Right lobe of liver (tissue), 6 donors: ENCODE measurements at regions not wholly inside any gene's neighbourhood (a gene's known extent, or its start where the extent isn't known, plus 50 kb on each side); places are given as distances from the start of the nearest gene placed in this dataset.

Experiments
- ATAC-seq, 4 donors: fragments of 200-7000 bp; cut with Tn5 transposase; one replicate each; pipeline ENCODE4 v1.9.1; 2020; ENCODE audit warnings: mild to moderate bottlenecking in 4 of 4, moderate library complexity in 4 of 4
- DNase-seq, 3 donors: peaks; one replicate each; pipeline ENCODE4 v3.0.0-alpha.2; 2020
- H3K27ac ChIP-seq, 3 donors: fragments of 200-600 bp; one replicate each; pipeline ENCODE4 v1.8.0; 2022
- H3K27me3 ChIP-seq, 2 donors: fragments of 200-600 bp; one replicate each; pipeline ENCODE4 v1.8.0; 2022
- H3K36me3 ChIP-seq, 4 donors: fragments of 200-600 bp; sonication (generic) in 1 of 4; one replicate each; pipeline versions ENCODE4 v1.5.1 to v1.8.0; 2017 to 2022; ENCODE audit warnings: control low read depth in 1 of 4
- H3K4me1 ChIP-seq, 4 donors: fragments of 200-600 bp; sonication (generic) in 1 of 4; one replicate each; pipeline versions ENCODE4 v1.5.1 to v1.8.0; 2017 to 2022; ENCODE audit warnings: control low read depth in 1 of 4
- H3K4me3 ChIP-seq, 3 donors: fragments of 200-600 bp; one replicate each; pipeline ENCODE4 v1.8.0; 2022
- H3K9me3 ChIP-seq, 4 donors: fragments of 200-600 bp; sonication (generic) in 1 of 4; one replicate each; pipeline versions ENCODE4 v1.5.1 to v1.8.0; 2017 to 2022; ENCODE audit warnings: control low read depth in 1 of 4
- POLR2A ChIP-seq: fragments of 450-650 bp; IDR thresholded peaks from one replicate; pipeline ENCODE4 v1.6.1; 2017; ENCODE audit warnings: antibody characterized with exemption, mild to moderate bottlenecking
- WGBS: methylation state at CpG from one replicate; pipeline ENCODE4 v1.1.6; 2018; ENCODE audit warnings: low coverage, low lambda C conversion rate; ENCODE audit not compliant: insufficient coverage; ENCODE audit errors: missing lambda C conversion rate; 5-methylcytosine and 5-hydroxymethylcytosine counted together
- intact Hi-C, 2 donors: fragments of 100-400 bp; cut with DNase I; formaldehyde crosslinking; loops; one replicate each; pipeline versions ENCODE4 v1.11.2 to v1.14.1; 2022
- TF ChIP-seq, protein P1 (sequence below), 4 donors: fragments of 200-600 bp in 3 of 4; fragments of 450-650 bp in 1 of 4; IDR thresholded peaks; one replicate each; pipeline versions ENCODE4 v1.5.1 to v1.8.0; 2016 to 2022; ENCODE audit warnings: antibody characterized with exemption in 4 of 4, mild to moderate bottlenecking in 2 of 4
- donor health status: DM: no; HTN: yes; CAD: no.
- donor health status: DM: no; HTN: no; CAD: no.
- donor health status: DM: no; HTN: no; CAD: no.
- donor health status: DM: no; HTN: yes; CAD: no.
- donor health status: DM: no; HTN: yes; CAD: no.

DNA sequence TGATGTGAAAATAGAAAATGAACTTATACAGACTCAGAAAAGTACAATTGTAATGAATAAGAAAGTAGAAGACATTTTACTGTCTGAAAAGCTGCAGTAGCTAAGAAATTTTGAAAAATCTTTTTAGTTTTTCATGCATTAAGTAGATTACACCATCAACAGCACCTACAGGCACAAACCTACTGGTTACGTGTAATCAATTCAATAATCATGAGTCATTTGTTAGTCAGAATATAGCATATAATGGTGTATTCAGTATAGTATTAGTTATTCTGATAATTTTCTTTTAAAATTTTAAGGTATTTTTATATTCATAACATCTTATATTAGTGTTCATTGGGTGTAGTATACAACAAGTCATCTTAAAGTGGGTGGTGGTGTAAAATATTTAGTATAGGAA is 550.5 kb upstream of the GBE1 start:
- H3K27ac ChIP-seq: no peak overlapping the region
- no peaks in the 10 kb centered on the region for H3K9me3 ChIP-seq
- TF ChIP-seq, protein P1, sequence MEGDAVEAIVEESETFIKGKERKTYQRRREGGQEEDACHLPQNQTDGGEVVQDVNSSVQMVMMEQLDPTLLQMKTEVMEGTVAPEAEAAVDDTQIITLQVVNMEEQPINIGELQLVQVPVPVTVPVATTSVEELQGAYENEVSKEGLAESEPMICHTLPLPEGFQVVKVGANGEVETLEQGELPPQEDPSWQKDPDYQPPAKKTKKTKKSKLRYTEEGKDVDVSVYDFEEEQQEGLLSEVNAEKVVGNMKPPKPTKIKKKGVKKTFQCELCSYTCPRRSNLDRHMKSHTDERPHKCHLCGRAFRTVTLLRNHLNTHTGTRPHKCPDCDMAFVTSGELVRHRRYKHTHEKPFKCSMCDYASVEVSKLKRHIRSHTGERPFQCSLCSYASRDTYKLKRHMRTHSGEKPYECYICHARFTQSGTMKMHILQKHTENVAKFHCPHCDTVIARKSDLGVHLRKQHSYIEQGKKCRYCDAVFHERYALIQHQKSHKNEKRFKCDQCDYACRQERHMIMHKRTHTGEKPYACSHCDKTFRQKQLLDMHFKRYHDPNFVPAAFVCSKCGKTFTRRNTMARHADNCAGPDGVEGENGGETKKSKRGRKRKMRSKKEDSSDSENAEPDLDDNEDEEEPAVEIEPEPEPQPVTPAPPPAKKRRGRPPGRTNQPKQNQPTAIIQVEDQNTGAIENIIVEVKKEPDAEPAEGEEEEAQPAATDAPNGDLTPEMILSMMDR (IDR thresholded peaks at IDR 0.05): no peak
- no peak for TF ChIP-seq POLR2A
- no peaks in the 10 kb centered on the region for H3K27me3 ChIP-seq
- H3K4me3 ChIP-seq: no peak overlapping the region
- H3K36me3 ChIP-seq: no peaks in the 10 kb centered on the region
- DNase-seq (no peak), ATAC-seq (no peak)
- WGBS: 65% methylated on average over 1 of the region's 1 CpG
- intact Hi-C loops: no loop called here
- H3K4me1 ChIP-seq: no peaks in the 10 kb centered on the region

DNA sequence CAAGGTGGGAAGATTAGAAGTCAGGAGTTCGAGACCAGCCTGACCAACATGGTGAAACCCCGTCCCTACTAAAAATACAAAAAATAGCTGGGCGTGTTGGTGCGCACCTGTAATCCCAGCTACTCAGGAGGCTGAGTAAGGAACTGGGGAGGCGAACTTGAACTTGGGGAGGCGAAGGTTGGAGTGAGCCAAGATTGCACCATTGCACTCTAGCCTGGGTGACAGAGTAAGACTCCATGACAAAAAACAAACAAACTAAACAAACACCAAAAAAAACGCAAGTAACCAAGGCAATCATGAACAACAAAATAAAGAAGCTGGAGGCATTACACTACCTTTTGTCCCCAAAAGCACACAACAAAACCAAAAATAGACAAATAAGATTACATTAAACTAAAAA is 547.3 kb upstream of the GBE1 start:
- Histone ChIP-seq H3K4me3 (no peak overlapping the region), H3K27ac (no peak overlapping the region), H3K4me1 (no peaks in the 10 kb centered on the region), H3K9me3 (no peaks in the 10 kb centered on the region), H3K27me3 (no peaks in the 10 kb centered on the region), H3K36me3 (no peaks in the 10 kb centered on the region)
- ATAC-seq: no peak
- 52% methylated on average over 5 of the region's 7 CpGs for WGBS
- DNase-seq: no peak
- intact Hi-C loops: no loop called here
- TF ChIP-seq, protein P1 (IDR thresholded peaks at IDR 0.05): no peak
- no peak for TF ChIP-seq POLR2A

DNA sequence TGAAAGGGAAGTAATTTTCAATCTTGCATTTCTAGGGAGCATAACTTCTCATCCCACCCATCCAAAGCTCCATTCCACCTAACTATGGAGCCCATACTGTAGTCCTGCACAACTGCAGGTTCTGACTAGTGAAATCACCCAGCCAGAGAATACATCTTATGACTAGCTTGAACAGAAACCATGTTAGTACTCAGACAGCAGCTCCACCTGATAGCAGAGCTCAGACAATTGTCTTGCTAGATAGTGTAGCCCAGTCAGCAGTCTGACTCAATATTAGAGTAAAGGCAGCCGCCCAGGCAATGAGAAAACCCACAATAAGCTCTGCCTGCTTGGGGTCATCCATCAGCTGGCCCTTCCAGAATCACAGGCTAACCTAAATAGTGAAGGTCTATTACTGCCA is 544.7 kb upstream of the GBE1 start:
- H3K27ac ChIP-seq: no peak overlapping the region
- 44% methylated on average over 1 of the region's 1 CpG for WGBS
- H3K4me1 ChIP-seq: no peaks in the 10 kb centered on the region
- H3K27me3 ChIP-seq: no peaks in the 10 kb centered on the region
- no peaks in the 10 kb centered on the region for H3K9me3 ChIP-seq
- ATAC-seq (no peak), DNase-seq (no peak)
- no peaks in the 10 kb centered on the region for H3K36me3 ChIP-seq
- no peak overlapping the region for H3K4me3 ChIP-seq
- intact Hi-C loops: no loop called here
- TF ChIP-seq POLR2A: no peak

DNA sequence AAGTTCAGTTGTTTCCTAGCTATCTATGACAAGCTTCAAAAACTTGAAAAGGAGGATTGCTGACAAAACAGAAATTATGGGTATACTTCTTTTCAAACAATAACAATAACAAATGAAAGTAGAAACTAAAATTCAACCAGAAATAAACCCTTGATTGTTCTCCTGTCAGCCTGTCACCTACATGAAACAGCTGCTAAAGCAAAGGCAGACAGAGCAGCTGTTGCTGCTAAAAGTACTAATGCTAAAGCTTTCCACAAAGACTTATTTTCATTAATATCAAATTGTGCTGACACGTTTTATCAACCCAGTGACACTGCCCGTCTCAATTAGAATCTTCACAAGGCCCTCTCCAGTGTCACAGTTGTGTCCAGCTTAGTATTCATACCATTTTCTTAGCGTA is 533.2 kb upstream of the GBE1 start:
- 71% methylated on average over 3 of the region's 3 CpGs for WGBS
- ATAC-seq: no peak
- Histone ChIP-seq H3K4me1 (no peaks in the 10 kb centered on the region), H3K4me3 (no peak overlapping the region), H3K9me3 (no peaks in the 10 kb centered on the region), H3K27ac (no peak overlapping the region), H3K27me3 (no peaks in the 10 kb centered on the region), H3K36me3 (no peaks in the 10 kb centered on the region)
- DNase-seq: no peak
- TF ChIP-seq, protein P1 (IDR thresholded peaks at IDR 0.05): no peak
- no peak for TF ChIP-seq POLR2A
- intact Hi-C loops: no loop called here

DNA sequence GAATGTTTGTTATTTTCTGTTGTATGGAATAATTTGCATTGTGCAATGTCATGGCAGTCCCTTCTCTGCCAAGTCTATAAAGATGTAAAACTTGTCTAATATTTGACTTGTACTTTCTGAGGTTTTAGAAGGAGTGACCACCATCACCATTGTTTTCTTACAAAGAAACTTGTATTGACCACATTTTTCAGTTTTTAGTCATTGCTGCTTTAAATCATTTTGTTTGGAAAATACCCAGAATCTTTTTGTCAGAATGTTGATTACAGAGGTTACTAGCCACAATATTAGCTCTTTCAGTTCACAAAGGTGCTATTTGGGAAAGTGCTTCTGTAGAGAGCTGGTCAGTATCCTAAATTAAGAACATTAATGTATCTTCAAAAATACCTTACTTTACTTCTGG is 532.4 kb upstream of the GBE1 start:
- no peaks in the 10 kb centered on the region for H3K9me3 ChIP-seq
- no peak for DNase-seq
- H3K4me1 ChIP-seq: no peaks in the 10 kb centered on the region
- no peak overlapping the region for H3K4me3 ChIP-seq
- TF ChIP-seq, protein P1 (IDR thresholded peaks at IDR 0.05): no peak
- TF ChIP-seq POLR2A: no peak
- no peak overlapping the region for H3K27ac ChIP-seq
- H3K27me3 ChIP-seq: no peaks in the 10 kb centered on the region
- intact Hi-C loops: no loop called here
- H3K36me3 ChIP-seq: no peaks in the 10 kb centered on the region
- ATAC-seq: no peak
